ENCODE measurements at regions not wholly inside any gene's neighbourhood (a gene's known extent, or its start where the extent isn't known, plus 50 kb on each side); places are given as distances from the start of the nearest gene placed in this dataset.

DNA sequence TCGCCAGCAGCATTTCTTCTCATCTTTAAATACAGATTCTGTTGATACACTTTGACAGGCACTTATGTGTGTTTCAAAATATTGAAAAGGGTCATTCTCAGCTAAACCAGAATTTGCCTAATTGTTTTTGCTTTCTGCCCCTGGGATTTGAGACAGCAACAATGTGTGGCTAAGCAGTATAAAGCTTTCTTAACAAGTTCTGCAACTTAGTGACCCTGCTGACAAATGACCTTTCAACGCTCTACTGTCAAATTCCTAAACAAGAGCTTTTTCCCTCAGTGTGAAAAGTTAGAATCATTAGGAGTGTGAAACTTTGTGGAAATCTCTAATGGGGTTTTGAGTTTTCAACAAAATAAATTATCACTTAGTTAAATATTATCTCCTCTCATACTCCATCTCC is 414.6 kb downstream of the RFPL4B start:
- Histone ChIP-seq H3K4me1 (no peaks in the 10 kb centered on the region), H3K4me3 (no peak overlapping the region), H3K27me3 (no peaks in the 10 kb centered on the region), H3K36me3 (no peaks in the 10 kb centered on the region), H3K27ac (replicated peaks in 1 of 4) (no peak overlapping the region), H3K9me3 (peaks cover 0 to under 1% (median 0%) of the 10 kb centered on the region in 4 donors)
- 91% methylated on average over 2 of the region's 2 CpGs for WGBS
- intact Hi-C loops (cut with DNase I): no loop called here
- DNase-seq (ENCODE audit: extremely low spot score): no peak
- TF ChIP-seq POLR2A (IDR thresholded peaks at IDR 0.05; ENCODE audit: low read depth) (no peak), EP300 (IDR thresholded peaks at IDR 0.05) (no peak), CTCF (IDR thresholded peaks at IDR 0.05) (no peak), POLR2AphosphoS5 (IDR thresholded peaks at IDR 0.05) (no peak)

- no peaks in the 10 kb centered on the region for H3K4me1 ChIP-seq
- DNase-seq (ENCODE audit: extremely low spot score): no peak
These were observed 417.2 kb downstream of the RFPL4B start for GRCh38 chr6:112764377-112764776.

DNA sequence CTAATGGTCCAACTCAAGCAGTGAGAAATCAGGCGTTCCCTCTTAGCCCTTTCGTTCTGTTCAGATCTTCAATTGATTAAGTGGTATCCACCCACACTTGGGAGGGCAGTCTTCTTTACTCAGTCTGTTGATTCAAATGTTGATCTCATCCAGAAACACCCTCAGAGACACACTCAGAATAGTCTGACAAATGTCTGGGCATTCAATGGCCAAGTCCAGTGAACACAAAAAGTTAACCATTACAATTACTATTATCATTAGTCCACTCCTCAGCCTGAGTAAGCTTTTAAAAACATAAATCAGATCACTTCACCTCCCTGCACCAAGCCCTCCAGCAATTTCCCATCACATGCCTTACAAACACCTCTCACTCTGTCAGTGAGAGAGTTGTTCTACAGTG is 423.2 kb downstream of the RFPL4B start:
- intact Hi-C loops (cut with DNase I): no loop called here
- Histone ChIP-seq H3K4me3 (no peak overlapping the region), H3K27me3 (no peaks in the 10 kb centered on the region), H3K4me1 (no peaks in the 10 kb centered on the region), H3K9me3 (peaks cover 0 to 13% (median 5%) of the 10 kb centered on the region in 4 donors), H3K36me3 (no peaks in the 10 kb centered on the region), H3K27ac (replicated peaks in 1 of 4) (no peak overlapping the region)
- TF ChIP-seq POLR2A (IDR thresholded peaks at IDR 0.05; ENCODE audit: low read depth): no peak
- no peak for TF ChIP-seq POLR2AphosphoS5 (IDR thresholded peaks at IDR 0.05)
- TF ChIP-seq CTCF (IDR thresholded peaks at IDR 0.05): no peak
- no peak for TF ChIP-seq EP300 (IDR thresholded peaks at IDR 0.05)
- WGBS: 79% methylated on average over 2 of the region's 2 CpGs
- no peak for DNase-seq (ENCODE audit: extremely low spot score)

More at GRCh38 chr6:112764377-112764776, 417.2 kb downstream of the RFPL4B start:
- Histone ChIP-seq H3K4me3 (no peak overlapping the region), H3K27ac (replicated peaks in 1 of 4) (no peak overlapping the region), H3K36me3 (no peaks in the 10 kb centered on the region), H3K9me3 (peaks cover 0 to 13% (median 5%) of the 10 kb centered on the region in 4 donors), H3K27me3 (no peaks in the 10 kb centered on the region)
- intact Hi-C loops (cut with DNase I): no loop called here
- TF ChIP-seq CTCF (IDR thresholded peaks at IDR 0.05): no peak
- TF ChIP-seq POLR2A (IDR thresholded peaks at IDR 0.05; ENCODE audit: low read depth): no peak
- no peak for TF ChIP-seq EP300 (IDR thresholded peaks at IDR 0.05)
- 100% methylated on average over 2 of the region's 2 CpGs for WGBS

GRCh38 chr6:112773187-112773586 is 426.1 kb downstream of the RFPL4B start:
- TF ChIP-seq EP300 (IDR thresholded peaks at IDR 0.05): no peak
- TF ChIP-seq CTCF (IDR thresholded peaks at IDR 0.05): no peak
- TF ChIP-seq POLR2A (IDR thresholded peaks at IDR 0.05; ENCODE audit: low read depth): no peak
- no peak for TF ChIP-seq POLR2AphosphoS5 (IDR thresholded peaks at IDR 0.05)
- H3K4me1 ChIP-seq: no peaks in the 10 kb centered on the region
- no peak overlapping the region for H3K4me3 ChIP-seq
- no peak overlapping the region for H3K27ac ChIP-seq (replicated peaks in 1 of 4)
- H3K36me3 ChIP-seq: no peaks in the 10 kb centered on the region
- DNase-seq (ENCODE audit: extremely low spot score): no peak
- H3K9me3 ChIP-seq: no peaks in the 10 kb centered on the region
- intact Hi-C loops (cut with DNase I): no loop called here
- no peaks in the 10 kb centered on the region for H3K27me3 ChIP-seq
- 0% methylated on average over 1 of the region's 1 CpG for WGBS

GRCh38 chr6:112774319-112774718 is 427.2 kb downstream of the RFPL4B start:
- DNase-seq (ENCODE audit: extremely low spot score): no peak
- no peaks in the 10 kb centered on the region for H3K36me3 ChIP-seq
- no peak for TF ChIP-seq CTCF (IDR thresholded peaks at IDR 0.05)
- TF ChIP-seq POLR2A (IDR thresholded peaks at IDR 0.05; ENCODE audit: low read depth): no peak
- no peak for TF ChIP-seq EP300 (IDR thresholded peaks at IDR 0.05)
- TF ChIP-seq POLR2AphosphoS5 (IDR thresholded peaks at IDR 0.05): no peak
- H3K9me3 ChIP-seq: no peaks in the 10 kb centered on the region
- H3K4me3 ChIP-seq: no peak overlapping the region
- no peak overlapping the region for H3K27ac ChIP-seq (replicated peaks in 1 of 4)
- intact Hi-C loops (cut with DNase I): no loop called here
- H3K27me3 ChIP-seq: no peaks in the 10 kb centered on the region
- 87% methylated on average over 4 of the region's 4 CpGs for WGBS
- no peaks in the 10 kb centered on the region for H3K4me1 ChIP-seq
